Forelimb muscle (tissue), 1 donor: ENCODE measurements at regions not wholly inside any gene's neighbourhood (a gene's known extent, or its start where the extent isn't known, plus 50 kb on each side); places are given as distances from the start of the nearest gene placed in this dataset.
"Not testable (repeated sequence)": the region's sequence is repeated elsewhere in the genome, so short reads cannot be mapped to it uniquely, and the experiment has no call there.

Experiments used
- DNase-seq: peaks from one replicate; pipeline ENCODE4 v3.0.0-alpha.2; 2013; ENCODE audit warnings: low read depth

DNA sequence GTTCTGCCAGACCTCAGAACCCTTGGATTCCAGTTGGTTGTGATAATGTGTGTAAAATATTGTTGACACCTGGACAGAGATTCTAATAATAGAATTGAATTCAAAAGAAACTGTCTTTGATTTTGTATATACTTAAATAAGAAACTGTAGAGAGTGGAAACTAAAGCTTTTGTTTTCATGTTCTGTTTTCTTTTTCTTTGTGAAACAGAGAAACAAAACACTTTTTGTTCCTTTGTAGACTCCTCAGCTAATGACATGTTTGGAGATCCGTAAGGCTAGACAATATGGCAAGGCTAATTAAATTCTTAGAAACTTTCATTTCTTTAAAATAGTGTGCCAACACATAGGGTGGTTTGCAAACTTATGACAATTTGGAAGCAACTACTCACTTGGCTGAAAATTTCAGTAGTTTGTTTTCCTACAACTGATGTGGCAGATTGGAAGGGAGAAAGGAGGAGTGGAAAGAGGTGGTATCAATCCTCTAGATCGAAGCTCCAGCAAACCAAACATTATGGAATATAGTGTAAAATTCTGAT is 90.9 kb upstream of the FAT1 start:
- no peak for DNase-seq

DNA sequence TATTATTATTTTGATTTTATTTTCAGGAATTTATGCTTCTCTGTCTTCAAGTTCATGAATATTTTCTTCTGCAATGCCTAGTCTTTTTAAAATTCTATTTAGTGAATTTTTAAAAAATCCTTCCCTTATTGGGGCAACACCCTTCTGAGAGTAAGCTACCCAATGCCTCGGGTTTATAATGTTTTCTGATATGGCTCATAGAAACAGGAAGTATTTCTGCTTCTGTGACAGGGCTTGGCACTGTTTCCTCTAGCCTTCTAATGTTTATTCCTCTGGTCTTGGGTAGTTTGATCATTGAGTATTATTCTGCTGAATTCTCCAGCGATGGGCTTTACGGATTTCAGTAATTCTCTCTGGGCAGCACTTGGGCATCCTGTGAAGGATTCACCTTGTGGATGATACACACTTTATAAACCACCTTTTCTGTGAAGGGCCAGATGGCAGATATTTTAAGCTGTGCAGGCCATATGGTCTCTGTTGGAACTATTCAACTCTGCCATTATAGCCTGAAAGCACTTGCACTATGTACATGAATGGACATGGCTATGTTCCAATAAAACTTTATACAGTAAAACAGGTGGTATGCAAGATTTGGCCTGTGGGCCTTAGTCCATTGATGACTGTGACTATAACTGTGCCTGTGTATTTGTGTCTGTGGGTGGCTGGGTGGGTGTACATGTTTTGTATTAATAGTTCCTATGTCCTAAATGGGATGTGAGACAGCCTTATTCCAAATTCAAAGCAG is 95.9 kb upstream of the FAT1 start:
- DNase-seq, result no peak

DNA sequence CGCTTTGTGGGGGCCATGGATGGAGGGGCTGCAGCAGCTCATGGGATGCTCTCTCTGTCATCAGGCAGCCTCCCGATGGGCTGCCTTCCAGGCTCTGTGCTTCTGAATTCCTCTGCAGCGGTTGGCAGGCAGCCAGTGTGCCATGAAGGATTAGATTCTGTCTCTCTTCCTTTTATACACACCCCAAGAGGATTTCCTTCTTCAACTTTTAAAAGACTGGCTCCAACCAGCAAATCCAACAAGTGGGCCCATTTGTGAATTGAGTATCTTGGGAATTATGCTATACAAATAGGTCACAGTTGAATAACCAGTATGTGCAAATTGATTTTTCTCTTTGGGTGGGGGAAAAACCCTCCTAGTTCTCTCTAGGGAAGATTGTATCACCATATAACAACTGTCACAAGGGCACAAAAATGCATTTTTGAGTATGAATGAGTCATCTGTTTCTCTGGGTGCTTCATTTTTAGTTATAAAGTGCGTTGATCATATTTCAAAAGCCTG is 96.8 kb upstream of the FAT1 start:
- no peak for DNase-seq

DNA sequence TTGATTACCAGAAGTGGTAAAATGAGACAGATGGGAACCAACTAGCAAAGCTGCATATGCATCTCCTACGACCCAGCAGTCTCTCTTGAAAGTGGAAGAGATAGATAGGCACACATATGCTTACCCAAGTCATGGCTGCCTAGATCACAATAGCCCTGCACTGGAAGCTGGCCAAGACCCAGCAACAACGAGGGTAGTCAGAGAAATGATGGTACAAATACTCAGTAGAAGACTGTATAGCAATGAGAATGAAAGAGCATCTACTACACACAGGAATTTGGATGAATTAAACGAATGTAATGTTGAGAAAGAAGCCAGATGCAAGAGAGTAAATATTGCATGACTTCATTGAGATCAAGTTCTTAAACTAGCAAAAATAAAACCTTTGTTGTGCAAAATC is 100.3 kb upstream of the FAT1 start:
- no peak for DNase-seq

DNA sequence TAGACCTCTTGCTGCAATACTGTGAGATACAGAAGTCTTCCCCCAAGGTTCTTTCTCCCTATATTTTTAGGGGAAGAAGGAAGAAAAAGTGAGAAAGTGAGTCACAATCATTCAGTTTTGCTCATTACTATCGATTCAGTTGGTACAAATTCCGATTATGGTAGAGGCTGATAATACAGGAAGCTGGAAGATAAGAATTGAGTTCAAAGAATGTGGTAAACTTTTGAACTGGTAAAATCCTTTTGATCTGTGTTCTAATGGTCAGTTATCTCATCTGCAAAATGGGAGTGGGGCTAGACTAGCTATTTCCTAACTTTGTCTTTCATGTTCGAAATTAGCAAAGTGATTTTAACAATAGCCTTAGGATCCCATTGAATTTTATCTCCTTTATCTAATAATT is 101.4 kb upstream of the FAT1 start:
- DNase-seq, result no peak

DNA sequence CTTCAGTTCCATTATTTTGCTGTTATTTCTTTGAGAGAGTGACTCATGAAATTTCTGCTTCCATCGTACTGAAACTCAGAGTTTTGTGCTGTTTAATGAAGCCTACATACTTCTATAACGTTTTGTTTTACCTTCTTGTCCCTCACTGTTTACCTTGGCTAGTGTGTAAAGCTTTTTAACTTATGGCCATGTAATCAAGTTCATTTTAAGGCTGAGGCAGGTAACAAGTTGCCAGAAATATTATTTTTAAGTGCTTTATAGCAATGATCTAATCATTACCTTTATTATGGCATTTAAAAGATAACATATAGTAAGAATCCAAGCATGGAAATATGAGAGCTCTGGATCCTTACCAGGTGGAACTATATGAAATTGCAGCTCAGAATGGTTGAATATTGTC is 102.3 kb upstream of the FAT1 start:
- no peak for DNase-seq

DNA sequence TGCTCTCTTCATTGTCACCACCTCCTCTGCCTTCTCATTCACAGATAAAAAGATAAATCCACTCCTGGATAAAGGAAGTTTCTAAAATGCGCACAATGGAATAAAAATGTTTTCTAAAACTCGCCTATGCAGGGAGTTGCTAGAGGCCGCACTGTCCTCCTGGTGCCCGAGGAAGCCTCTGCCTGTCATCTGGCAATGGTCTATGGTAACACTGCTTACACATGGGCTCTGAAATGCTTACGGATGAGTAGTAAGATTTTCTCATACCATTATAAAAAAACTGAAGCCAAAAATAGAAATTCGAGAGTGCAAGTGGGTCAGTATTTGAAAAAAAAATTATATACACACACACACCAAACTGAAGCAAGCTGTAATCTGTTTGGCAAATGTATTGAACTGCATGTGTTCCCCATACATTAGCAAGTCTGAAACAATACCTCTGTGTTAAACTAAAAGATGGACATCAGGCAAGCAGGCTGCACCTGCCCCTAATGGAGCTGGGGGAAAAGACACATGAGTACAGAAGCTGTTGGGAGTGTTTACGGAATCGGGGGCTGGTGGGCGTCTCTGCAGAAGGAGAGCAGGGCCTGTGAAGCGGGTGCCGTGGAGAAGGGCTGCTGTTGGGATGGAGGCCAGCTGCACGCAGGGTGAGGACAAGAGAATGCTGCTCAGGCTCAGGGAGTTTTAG is 103.3 kb upstream of the FAT1 start:
- no peak for DNase-seq

DNA sequence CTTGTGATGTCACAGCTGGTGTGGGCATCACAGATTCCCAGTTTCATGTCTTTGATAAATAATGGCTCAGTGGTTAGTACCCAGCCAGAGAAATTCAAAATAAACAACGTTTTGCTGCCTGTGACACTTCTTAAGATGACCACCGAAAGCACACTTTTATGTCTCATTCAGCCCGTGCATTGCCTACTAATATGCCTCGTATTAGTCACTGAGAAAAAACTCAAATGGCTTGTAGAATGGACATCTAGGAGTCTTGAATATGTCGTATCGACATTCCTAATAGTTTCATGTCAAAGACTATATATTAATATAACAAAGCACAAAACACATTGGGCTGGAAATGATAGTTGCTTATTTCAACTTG is 103.9 kb upstream of the FAT1 start:
- no peak for DNase-seq

DNA sequence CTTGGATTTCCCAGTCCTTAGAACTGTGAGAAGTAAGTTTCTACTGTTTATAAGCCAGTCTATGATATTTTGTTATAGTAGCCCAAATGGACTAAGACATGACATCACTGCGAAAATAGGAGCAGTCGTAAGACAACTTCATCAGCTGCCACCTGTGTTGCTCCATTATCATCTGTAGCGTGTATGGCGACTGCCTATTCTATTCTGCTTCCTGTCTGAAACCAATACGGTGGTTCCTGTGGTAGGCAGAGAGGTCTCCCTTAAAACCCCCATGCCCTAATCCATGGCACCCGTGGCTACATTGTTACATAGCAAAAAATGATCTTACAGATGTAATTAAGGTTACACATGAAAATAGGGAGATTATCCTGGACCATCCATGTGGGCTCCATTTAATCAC is 105.4 kb upstream of the FAT1 start:
- DNase-seq, result no peak

DNA sequence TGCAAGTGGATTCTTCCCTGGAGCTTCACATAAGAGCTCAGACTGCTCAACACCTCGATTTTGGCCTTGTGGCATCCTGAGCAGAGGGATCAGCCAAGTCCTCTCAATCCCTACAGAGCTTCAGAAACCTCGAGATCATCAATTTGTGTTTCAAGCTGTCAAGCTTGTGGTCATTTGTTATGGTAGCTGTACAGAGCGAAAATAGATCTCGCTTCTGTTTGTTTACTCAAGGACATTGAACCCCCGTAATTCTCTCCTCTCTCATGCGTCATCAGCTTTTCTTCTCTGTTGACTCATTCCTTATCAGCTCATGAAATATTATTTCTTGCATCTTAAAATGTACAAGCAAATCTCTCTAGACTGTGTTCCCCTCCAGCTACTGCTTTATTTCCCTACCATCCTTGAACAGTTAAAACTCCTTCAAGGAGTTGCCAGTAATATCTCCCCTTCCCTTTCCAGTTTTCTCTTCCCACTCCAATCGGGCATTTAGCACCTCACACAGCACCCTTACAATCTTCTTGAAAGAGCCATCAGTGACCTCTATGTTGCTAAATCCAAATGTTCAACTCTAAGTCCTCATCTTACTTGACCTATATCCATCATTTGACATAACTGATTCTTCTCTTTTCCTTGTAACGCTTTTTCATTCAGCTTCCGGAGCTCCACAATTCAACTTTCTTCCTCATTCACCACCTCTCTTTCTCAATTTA is 106.2 kb upstream of the FAT1 start:
- no peak for DNase-seq

DNA sequence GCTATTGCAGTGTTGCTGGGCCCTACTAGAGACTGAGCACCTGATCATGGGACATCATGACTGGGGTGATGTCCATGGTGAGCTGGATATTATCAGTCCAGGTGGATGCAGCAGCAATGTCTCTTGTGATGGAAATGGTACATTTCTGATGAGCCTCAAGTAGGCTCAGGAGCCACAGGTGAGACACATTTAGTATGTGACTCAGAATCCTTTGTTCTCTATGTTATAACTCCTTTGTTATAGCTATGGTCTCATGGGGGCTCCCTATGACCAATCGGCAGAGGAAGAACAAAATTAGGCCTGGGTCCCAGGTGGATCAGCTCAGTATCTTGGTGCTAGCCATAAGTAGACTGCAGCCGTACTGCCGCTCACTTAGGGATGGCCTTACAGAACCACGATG is 107.9 kb upstream of the FAT1 start:
- no peak for DNase-seq

DNA sequence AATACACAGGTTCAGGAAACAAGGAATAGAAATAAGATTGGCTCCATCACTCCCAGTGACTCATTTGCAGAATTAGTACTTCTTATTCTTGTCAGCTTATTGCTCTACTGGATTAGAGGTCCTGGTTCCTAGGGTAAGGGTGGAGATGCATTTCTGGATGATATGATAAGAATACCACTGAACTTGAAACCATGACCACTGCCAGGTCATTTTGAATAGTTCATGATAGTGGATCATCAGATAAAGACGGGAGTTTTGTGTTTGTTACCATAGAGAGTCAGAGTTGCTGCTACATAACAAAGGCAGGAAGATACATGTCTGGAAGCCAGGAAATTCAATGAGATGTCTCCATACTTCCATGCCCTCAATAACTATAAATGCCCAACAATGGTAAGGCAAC is 109.2 kb upstream of the FAT1 start:
- no peak for DNase-seq

DNA sequence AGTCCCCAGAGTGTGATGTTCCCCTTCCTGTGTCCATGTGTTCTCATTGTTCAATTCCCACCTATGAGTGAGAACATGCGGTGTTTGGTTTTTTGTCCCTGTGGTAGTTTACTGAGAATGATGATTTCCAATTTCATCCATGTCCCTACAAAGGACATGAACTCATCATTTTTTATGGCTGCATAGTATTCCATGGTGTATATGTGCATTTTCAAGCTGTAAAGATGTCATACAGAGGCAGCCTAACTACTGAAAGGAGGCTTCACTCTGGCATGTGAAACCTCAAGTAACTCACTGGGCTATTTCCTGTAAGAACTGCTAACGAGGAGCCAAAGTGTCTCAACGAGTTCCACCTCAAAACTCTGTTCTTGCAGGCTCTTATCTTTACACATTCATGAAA is 113.8 kb upstream of the FAT1 start:
- DNase-seq, result not testable (repeated sequence)

DNA sequence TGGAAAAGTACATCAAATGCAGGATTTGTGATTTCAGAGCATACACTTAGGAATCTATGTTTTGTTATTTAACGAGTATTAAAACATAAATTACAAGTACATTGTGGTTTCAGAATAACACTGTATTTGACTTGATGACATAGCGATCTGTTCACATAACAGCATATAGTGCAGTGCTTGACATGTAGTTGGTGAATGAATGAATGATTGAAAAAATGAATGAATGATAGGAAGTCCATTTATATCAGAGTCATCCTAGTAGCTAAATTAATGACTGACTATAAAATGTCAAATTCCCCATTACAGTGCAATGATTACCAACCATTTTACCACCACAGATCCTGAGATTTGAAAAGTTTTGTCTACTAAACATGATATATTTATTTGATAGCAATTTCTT is 114.6 kb upstream of the FAT1 start:
- DNase-seq, result no peak

DNA sequence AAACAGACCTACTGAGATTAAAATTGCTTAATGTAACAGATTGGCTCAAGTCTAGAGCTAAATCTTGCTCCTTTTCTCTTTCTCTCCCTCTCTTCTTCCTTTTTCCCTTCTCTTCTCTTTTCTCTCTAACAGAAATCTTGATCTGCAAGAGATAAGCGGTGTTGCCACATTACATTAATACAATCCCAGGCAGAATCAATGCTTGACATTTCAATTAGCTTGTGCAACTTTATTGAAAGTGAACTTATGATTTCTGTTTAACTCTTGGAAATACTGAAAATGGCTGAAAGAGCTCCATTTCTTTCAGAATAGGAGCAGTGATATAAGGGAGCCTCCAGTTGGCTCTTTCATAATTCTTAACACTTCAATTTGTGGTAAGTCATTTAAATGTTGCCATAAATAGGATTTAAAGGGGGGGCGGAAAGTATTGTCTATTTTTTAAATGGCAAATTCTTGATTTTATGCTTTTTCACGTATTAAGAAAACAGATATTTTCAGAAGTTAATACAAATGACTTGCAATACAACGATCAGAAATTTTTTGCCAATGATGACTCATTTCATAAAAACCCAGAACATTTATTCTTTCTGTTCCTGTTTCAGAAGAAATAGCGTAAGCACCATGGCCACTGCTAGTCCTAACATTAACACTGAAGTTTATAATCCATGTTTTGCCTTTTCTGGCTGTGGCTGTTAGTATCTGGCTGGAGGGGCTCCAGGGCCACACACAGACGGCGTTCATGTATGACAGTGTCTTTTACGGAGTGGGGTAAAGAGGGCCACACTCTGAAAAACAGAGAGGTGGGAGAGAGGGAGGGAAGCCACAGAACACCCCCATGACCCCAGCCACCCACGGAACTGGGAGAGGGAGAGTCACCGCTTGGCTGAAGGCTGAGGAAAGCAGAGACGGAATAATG is 115.7 kb upstream of the FAT1 start:
- no peak for DNase-seq

DNA sequence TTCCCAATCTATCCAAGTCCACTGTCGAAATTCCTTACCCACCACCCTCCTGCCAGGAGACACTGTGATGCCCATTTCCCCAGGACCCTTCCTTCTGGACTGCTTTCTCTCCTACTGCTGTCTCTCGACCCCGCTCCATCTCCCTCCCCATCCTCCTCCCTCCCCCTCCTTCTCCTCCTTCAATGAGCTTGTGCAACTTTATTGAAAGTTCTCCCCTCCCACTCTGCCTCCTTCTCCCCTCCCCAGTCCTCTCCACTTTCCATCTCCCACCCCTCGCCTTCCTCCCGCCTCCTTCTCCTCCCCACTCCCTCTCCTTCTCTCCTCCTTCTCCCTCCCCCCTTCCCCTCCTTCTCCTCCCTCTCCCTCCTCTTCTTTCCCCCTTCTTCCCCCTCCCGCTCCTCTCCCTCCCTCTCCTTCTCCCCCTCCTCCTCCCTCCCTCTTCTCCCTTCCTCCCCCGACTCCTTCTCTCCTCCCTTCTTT is 116.6 kb upstream of the FAT1 start:
- DNase-seq, result no peak

DNA sequence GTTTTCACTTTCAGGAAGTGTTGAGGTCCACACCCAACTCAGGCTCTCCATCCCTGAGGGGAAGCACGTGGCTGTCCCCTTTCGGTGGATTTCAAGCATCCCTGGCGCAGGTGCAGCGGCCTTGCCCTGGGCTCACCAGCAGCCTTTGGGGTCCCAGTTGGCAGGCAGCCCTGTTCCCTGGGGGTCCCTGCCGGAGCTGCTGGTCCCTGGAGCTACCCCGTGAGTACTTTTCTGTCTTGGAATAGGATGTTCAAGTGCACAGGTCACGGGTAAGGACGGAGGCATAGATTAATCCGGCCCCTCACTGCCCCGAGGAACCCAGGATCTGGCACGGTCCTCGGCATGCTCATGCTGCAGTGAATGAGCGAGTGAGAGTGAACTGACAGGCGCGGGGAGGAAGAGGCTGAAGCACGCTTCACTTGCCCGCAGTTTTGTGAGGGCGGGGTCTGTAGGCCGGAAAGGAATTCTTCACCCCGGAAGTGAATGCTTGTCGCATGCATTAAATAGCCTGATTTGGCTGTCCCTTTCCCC is 117.2 kb upstream of the FAT1 start:
- DNase-seq, result no peak

DNA sequence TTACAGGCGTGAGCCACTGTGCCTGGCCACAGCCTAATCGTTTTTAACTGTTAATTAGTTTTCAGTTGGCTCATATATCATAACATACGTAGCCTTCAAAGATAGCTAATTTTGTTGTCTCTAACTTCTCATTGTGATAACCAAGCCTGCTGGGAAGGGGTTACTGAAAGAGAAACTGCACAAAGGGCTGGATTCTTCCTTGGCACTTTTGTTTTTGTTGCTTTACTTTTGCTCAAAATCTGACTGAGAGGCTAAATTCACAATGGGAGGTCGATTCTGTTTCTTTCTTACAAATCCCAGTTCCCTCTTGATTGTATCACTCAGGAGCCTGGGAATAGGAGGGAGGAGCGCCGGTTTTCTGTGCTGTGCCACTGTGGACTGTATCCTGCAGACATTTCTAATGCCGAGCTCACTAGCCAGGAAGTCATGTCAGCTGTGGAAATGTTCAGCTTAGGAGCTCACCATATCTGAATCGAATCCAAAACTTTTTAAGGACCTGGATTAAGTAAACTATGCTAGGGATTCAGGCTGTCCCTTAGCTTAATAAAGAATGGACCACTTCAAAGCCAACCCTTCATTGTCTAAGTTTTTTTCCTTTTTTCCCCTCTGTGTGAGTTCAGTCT is 120.5 kb upstream of the FAT1 start:
- no peak for DNase-seq

DNA sequence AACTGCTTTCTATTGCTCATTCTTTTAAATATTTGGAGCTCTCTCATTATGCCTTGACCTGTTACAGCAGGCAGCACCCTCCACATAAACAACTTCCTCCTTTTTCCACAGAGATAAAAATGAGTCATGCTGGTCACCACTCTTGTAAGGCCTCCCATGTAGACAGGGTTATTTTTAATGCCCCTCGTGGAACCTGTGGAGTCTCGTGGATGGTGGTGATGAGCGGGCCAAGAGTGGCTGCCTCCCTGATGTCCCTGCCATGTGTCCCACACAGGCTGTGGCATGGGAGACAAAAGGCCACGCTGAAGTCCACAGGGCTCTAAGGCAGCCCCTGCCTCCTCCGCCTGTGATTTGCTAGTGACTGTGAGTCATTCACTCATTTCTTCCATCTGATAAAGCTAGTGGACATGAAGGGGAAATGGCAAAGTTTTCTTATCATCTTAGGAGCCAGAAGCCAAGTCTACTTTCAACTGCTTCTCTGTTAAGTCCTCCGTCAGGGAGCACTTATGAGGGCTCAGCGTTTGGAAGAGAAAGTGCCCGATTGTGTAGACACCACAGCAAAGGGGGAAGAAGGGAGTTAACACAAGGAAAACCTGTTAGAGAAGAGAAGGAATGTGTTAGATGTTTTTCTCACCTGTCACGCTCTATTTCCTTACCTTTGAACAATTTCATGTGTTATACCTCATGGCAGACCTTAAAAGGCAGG is 121.6 kb upstream of the FAT1 start:
- no peak for DNase-seq

DNA sequence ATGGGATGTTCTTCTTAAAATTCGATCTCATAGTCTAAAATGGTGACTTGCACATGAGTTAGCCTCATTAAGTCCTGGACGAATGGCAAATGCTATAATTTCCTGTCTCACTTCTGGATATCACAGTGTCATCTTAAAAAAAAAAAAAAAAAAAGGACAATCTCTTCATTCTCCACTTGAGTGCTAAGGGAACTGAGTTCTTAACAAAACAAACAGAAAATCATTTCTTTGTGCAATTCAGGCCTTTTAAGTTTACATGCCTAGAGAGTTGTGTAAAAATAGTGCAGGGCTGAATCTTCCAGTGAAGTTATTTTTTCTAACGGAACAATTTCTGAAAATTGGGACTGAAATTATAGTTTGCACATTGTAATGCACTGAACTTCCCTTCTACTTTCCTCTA is 122.8 kb upstream of the FAT1 start:
- DNase-seq, result no peak
